HG03045 (cell line): ENCODE measurements at regions not wholly inside any gene's neighbourhood (a gene's known extent, or its start where the extent isn't known, plus 50 kb on each side); places are given as distances from the start of the nearest gene placed in this dataset.

ENCODE experiments used
- ATAC-seq: cut with Tn5 transposase; IDR thresholded peaks from one replicate; pipeline ENCODE4 v1.9.1; 2021; ENCODE audit warnings: mild to moderate bottlenecking, moderate library complexity; ENCODE audit not compliant: unreplicated experiment

DNA sequence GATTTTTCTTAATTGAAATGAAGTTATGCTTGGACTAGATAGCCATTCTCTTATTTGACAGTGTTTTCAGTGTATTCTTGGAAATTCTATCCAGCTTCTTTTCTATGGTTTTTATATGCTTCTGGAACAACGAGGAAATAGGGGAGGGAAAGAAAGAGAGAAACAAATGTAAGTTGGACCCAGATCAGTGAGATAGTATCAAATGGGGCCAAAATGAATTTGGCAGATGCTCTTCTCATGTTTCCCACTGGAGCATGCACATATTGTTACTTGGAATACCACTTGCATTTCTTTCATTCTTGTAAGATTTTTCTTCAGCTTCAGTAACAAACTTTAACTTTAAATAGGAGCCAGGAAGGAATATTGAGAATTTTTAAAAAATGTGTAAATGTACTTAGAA, 312.3 kb downstream of the PRL start:
- ATAC-seq = no peak

- ATAC-seq = no peak
Observed at GRCh38 chr6:21985904-21986303, 310.9 kb downstream of the PRL start.

DNA sequence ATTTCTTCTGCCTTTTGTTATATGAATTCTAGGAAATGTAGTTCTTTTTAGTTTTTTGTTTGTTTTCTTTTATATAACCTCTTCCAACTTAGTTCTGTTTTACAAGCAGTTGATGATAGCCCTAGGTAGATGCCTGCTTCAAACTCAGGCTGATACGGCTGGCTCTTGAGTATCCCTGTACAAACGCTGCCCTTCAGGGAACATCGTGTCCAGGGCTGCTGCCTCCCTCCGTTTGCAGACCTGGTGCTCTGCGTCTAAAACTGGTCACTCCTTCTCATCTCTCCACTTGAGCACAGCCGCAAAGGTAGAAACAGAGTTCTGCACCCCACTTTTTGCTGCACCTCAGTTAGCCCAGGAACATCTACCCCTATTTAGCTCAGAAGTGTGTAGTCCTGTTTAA, 310.1 kb downstream of the PRL start:
- no peak for ATAC-seq

DNA sequence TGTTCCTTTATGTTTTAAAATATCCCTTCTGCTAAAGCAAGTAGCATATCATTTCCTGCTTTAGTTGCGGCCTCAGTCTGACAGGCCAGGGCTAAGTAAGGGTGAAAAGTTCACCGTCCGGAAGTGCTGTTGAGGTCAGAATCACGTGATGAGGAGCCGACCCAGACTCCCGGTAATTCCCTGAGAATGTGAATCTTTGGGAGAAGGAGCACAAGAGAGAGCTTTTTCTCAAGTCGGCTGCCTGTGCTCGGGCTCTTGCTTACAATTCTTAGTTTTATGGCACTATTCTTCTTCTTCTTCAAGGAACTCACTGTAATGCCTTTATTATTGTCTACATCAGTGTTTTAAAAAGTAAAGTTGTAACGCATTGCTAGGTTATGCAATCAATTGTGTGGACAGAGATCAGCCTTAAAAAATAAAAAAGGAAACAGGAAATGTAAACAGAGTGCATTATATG, 309.3 kb downstream of the PRL start:
- no peak for ATAC-seq

DNA sequence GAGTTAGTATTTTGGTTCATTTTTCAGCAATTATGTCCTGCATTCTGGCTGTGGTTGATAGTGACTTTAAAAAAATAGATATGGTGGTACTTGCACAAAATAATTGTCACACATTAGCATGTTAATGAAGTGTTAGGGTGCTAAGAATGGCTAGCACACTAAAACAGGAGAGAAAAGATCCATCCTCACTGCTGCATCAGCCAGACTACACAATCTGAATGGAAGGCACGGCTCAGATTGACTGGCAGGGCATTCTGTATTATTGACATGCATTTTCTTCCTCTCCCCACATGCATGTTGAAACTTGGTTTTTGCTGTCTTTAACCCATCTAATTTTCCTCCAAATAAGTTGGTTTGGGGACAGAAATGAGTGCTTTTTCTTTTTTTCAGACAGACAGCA, 306.3 kb downstream of the PRL start:
- no peak for ATAC-seq

GRCh38 chr6:21992178-21992967, 304.5 kb downstream of the PRL start:
- no peak for ATAC-seq

GRCh38 chr6:21993841-21994240, 303.0 kb downstream of the PRL start:
- ATAC-seq = no peak

- no peak for ATAC-seq
Observed at GRCh38 chr6:21994821-21995220, 302.0 kb downstream of the PRL start.

DNA sequence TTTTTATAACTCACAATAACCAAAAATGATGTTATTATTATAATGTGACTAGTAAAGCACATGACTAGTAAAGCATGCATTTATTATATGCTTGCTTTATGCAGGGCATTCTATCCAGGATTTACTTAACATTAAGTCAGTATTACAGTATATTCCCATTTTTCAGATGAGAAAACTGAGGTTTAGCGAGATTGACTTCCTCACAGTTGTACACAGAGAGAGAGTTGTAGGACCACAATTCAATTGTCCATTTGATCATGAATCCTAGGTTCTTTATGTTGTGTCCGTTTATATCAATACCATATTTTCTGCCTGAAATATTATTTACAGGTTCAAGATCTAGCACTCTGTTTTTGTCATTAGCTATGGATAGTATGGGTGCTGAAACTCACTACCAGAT, 301.5 kb downstream of the PRL start:
- ATAC-seq = no peak

DNA sequence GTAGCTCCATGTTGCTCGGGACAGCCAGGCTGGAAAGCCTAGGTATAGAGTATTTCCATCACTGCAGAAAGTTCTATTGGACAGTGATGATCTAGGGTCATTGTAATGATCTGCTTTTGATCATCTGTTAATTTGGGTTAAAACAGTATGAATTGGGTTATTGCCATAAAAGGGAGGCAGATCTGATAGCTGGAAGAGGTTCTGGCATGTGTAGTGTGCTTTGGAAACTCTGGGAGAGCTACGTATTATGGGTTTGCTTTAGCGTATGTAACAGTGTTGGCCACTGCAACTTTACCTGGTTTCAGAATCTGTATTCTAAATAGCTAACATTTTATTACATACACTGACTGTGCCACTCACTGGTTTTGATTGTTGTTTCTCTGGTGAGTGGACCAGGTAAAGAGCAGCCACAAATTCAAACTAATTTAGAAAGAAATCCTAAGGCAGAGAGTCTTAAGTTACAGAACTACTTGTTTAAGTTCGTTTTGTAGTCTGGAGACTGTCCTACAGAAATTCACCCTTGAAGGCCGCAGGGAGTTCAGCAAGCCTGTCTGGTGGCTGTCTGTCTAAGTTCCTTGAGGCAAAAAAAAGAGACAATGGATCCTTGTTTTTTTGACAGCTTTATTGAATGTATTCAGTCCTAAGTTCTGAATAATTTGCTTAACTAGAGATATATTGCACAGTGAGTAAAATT, 300.3 kb downstream of the PRL start:
- no peak for ATAC-seq

DNA sequence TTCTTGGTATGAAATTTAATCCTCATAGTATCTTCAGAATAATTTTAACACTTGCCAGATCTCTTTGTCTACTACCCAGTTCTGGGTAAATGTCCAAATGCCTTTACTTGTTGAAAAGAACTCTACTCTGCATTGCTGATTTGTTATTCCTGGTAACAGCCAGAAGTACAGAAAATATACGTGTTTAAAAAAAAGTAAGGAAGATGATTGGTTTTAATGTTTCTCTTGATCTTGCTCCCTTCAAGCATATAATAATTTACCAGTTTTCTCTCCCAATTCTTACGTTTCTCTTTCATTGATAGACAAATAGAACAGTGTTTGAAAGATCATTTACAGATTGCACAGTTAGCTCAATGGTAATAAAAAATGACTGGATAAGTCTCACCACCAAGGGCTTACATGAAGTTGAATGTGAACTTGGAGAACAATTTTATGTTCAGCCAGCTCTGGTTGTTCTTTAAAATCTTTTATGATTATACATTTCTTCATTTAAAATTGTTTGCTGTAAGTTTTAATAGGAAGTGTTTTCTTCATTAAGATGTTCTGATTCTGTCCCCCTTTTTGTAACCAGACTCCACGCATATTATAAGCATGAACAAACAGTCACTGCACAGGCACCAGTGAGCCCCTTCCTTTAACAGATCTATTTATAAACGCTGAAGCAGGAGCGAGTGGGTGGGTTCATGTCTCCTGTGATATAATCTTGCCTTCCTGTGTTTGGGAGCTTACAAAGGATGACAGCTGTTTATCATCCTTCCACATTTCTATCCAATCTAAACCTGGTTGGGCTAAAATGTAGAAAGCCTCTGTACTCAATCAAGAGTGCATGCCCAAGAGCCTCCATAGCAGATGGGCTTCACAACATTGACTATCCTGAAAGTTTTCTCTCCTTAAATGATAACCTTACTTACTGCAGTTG, 299.5 kb downstream of the PRL start:
- ATAC-seq = no peak

GRCh38 chr6:21998582-21998981, 298.3 kb downstream of the PRL start:
- ATAC-seq = no peak

- ATAC-seq = no peak
Observed at GRCh38 chr6:21999012-21999528, 297.8 kb downstream of the PRL start.

DNA sequence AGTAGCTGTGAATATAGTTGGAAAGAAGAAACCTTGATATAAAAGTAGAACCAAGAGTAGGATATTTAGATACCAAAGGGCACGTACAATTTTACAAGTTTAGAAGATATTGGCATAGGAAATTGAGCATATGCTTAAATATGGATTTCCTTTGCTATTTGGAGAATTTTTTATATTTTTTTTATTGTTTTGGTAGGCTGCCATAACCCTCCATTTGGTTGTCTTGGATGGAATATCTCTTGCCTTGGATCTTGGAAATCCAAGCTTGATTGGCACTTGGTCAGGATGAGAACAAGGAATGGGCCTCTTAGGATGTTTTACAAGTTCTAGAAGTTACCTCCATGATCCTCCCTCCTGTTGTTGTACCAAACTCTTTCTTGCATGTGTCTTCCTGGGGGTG, 297.1 kb downstream of the PRL start:
- no peak for ATAC-seq

- ATAC-seq = no peak
Observed at GRCh38 chr6:22001396-22002027, 295.3 kb downstream of the PRL start.

DNA sequence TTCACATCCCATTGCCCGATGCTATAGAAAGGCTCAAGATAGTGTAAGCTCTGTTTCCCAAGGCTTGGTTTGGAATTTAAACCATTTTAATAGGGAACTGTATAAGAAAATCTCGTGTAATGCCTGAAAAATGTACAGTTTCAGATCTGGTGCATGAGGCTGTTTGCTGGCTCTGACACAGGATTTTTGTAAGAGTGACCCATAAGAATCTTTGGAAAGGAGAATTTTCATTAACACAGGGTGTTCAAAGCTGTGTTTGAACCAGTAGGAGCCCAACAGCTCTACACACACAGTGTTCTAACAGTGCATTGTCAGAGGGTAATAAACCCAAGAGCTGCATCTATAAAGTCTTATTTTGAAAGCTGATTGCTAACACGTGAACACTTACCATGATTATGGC, 293.5 kb downstream of the PRL start:
- no peak for ATAC-seq

- no peak for ATAC-seq
Observed at GRCh38 chr6:22006795-22007194, 290.0 kb downstream of the PRL start.

- no peak for ATAC-seq
Observed at GRCh38 chr6:22007469-22007868, 289.4 kb downstream of the PRL start.

GRCh38 chr6:22008248-22008836, 288.5 kb downstream of the PRL start:
- no peak for ATAC-seq

- no peak for ATAC-seq
Observed at GRCh38 chr6:22010102-22010501, 286.7 kb downstream of the PRL start.
